Stomach (tissue), 4 donors: ENCODE measurements at regions not wholly inside any gene's neighbourhood (a gene's known extent, or its start where the extent isn't known, plus 50 kb on each side); places are given as distances from the start of the nearest gene placed in this dataset.

Source experiments
- CTCF ChIP-seq, 7 experiments: fragments of 450-650 bp in 4 of 7; fragments of 200-600 bp in 3 of 7; sonication (generic) in 3 of 7; IDR thresholded peaks; one replicate each; pipeline ENCODE4 v1.5.1; 2016 to 2019; ENCODE audit warnings: antibody characterized with exemption in 7 of 7, control low read depth in 2 of 7, mild to moderate bottlenecking in 1 of 7
- POLR2A ChIP-seq, 4 donors: fragments of 450-650 bp; IDR thresholded peaks; one replicate each; pipeline ENCODE4 v1.6.1; 2016; ENCODE audit warnings: antibody characterized with exemption in 4 of 4, control low read depth in 2 of 4, mild to moderate bottlenecking in 1 of 4, moderate library complexity in 1 of 4
- POLR2AphosphoS5 ChIP-seq, 3 donors: sonication (generic); formaldehyde crosslinking; IDR thresholded peaks; one replicate each; pipeline ENCODE4 v1.6.1; 2016; ENCODE audit warnings: antibody characterized with exemption in 3 of 3

GRCh38 chr17:13688716-13689115 is 87.0 kb upstream of the HS3ST3A1 start:
- TF ChIP-seq CTCF (IDR thresholded peaks at IDR 0.05) = no peak
- TF ChIP-seq POLR2AphosphoS5 (IDR thresholded peaks at IDR 0.05) = no peak
- no peak for TF ChIP-seq POLR2A (IDR thresholded peaks at IDR 0.05)
